ENCODE measurements at regions not wholly inside any gene's neighbourhood (a gene's known extent, or its start where the extent isn't known, plus 50 kb on each side); places are given as distances from the start of the nearest gene placed in this dataset.

GRCh38 chr2:196515608-196516007 is 123.9 kb upstream of the CCDC150 start:
- no peak for TF ChIP-seq ZBTB7A (IDR thresholded peaks at IDR 0.05; ENCODE audit: low read depth)
- TF ChIP-seq REST (IDR thresholded peaks at IDR 0.05; ENCODE audit: low read depth) = no peak
- no peak for TF ChIP-seq RAD21 (IDR thresholded peaks at IDR 0.05; ENCODE audit: low read depth)
- TF ChIP-seq TAF1 (IDR thresholded peaks at IDR 0.05; ENCODE audit: low read depth) = no peak
- TF ChIP-seq NFIC (IDR thresholded peaks at IDR 0.05) = no peak
- TF ChIP-seq CEBPB (IDR thresholded peaks at IDR 0.05) = no peak
- no peak for TF ChIP-seq MAX (IDR thresholded peaks at IDR 0.05)
- no peak for TF ChIP-seq FOXM1 (IDR thresholded peaks at IDR 0.05; ENCODE audit: borderline replicate concordance, low read depth)
- TF ChIP-seq EP300 (IDR thresholded peaks at IDR 0.05; ENCODE audit: borderline replicate concordance) = no peak
- no peak for TF ChIP-seq EGR1 (IDR thresholded peaks at IDR 0.05)
- TF ChIP-seq YY1 (IDR thresholded peaks at IDR 0.05; ENCODE audit: low read depth) = no peak
- TF ChIP-seq USF1 (IDR thresholded peaks at IDR 0.05) = no peak
- no peak for TF ChIP-seq TCF12 (IDR thresholded peaks at IDR 0.05; ENCODE audit: low read depth)
